Choroid plexus epithelial cell (primary cell): ENCODE measurements at regions not wholly inside any gene's neighbourhood (a gene's known extent, or its start where the extent isn't known, plus 50 kb on each side); places are given as distances from the start of the nearest gene placed in this dataset.

Experiments
- DNase-seq: peaks from one replicate; pipeline ENCODE4 v3.0.0-alpha.2; 2010; ENCODE audit warnings: low read depth
- H3K4me3 ChIP-seq: 2 replicates; pipeline ENCODE4 v1.5.1; 2011; ENCODE audit warnings: low read depth, mild to moderate bottlenecking, control low read depth, low read length, moderate library complexity
- TF ChIP-seq, protein P1 (sequence below): conservative IDR thresholded peaks from 2 replicates; pipeline ENCODE4 v1.5.1; 2011; ENCODE audit warnings: low read depth, mild to moderate bottlenecking, control low read depth, inconsistent platforms, low read length, moderate library complexity

DNA sequence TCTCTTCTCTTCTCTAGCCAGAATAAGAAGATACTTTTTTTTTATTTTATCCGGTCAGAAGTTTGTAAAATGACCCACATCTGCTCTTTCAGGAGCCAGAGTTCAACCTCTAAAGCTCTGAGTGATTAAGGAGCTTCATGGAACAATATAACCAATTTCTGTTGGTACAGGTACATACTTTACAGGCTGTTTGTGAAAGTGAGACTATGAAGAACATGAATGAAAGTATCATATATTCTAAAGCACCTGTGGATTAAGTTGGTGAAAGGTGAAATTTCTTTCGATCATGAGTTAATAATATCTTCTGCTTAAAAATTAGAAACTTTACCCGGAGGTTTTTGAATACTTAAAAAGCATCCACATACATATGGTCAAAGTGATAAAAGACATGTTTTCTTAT lies 65.2 kb downstream of the DMRT2 start:
- DNase-seq: no peak
- H3K4me3 ChIP-seq: no peak overlapping the region
- TF ChIP-seq, protein P1, sequence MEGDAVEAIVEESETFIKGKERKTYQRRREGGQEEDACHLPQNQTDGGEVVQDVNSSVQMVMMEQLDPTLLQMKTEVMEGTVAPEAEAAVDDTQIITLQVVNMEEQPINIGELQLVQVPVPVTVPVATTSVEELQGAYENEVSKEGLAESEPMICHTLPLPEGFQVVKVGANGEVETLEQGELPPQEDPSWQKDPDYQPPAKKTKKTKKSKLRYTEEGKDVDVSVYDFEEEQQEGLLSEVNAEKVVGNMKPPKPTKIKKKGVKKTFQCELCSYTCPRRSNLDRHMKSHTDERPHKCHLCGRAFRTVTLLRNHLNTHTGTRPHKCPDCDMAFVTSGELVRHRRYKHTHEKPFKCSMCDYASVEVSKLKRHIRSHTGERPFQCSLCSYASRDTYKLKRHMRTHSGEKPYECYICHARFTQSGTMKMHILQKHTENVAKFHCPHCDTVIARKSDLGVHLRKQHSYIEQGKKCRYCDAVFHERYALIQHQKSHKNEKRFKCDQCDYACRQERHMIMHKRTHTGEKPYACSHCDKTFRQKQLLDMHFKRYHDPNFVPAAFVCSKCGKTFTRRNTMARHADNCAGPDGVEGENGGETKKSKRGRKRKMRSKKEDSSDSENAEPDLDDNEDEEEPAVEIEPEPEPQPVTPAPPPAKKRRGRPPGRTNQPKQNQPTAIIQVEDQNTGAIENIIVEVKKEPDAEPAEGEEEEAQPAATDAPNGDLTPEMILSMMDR: no peak

DNA sequence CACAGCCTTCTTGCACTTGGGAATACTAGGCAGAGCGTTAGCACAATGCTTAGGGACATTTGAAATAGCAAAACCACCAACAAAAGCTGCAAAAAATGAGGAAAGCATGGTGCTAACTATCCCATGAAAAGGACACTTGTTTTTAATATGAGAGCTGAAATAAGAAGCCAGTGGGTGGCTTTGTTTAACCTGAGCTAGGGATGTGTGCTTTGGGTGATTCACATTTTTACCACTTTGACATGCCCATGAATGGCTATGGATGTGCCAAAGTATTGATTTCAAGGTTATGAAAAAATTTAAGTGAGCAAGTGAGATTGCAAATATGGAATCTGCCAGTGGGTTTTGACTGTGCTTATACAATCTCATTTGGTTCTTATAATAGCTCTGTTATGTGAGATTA lies 67.3 kb downstream of the DMRT2 start:
- H3K4me3 ChIP-seq: no peak overlapping the region
- no peak for DNase-seq
- TF ChIP-seq, protein P1: no peak

DNA sequence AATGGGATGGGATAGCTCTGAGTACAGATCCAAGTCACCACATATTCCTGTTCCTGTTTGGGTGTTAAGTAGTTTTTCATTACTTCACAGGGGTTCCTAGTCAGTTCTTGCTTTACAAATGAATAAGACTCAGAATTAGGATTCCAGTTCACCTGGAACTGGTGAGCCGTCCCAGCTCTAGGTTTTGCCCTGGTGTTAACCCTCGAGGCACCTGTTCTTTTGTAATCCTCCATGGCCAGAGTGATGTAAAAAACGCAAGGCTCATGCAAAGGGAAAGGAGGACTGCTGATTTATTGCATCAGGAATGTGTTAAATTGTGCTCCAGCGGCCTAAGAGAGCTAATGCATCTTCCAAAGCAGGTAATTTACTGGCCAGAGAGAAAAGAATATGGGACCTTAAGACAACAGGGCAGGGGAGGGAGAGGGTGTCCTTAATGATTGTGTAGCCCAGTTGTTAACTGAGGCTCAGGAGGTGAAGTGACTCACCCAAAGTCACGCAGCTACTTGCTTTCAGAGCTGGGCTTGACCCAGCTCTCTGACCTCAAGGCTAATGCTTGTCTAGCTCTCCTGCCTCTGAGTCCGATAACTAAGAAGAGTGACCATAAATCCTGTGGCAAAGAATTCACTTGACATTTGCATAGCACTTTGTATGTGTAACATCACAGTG lies 70.5 kb downstream of the DMRT2 start:
- DNase-seq: no peak
- no peak overlapping the region for H3K4me3 ChIP-seq
- TF ChIP-seq, protein P1: no peak

DNA sequence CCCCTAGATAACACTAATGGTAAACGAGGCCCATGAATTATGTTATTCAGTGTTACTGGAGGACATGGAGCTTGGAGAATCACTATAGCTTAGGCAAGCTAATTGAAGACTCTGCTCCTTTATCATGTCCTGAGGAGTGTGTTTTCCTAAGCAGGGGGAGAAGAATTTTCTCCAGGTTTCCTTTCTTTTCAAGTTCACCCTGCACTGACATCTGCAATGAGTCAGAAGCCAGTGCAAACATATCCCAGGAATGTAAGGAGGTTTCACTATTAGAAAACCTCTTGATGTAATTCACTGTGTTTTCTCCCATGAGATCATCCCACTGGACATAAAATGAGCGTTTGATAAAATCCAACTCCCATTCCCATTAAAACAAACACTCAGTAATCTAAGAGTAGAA lies 75.6 kb downstream of the DMRT2 start:
- DNase-seq: peak; percentile 1
- H3K4me3 ChIP-seq: no peak overlapping the region
- TF ChIP-seq, protein P1: no peak

DNA sequence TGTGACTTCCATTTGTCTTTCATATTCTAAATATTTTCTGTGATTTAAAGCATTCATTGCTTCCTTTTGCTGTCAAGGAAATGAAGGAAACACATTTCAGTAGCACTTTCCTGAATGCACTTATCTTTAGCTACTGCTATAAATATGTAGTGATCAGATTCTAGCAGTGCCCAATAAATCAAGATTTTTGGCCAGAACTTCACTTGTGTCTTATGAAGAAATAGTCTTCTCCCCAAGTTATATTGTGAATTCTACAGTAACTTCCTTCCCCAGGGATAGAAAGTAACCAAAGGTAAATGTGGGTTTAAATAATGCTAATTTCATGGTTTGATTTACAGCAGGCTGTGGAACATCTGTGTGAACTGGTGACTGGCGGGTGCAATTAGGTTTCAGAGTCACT lies 77.9 kb downstream of the DMRT2 start:
- TF ChIP-seq, protein P1: no peak
- no peak for DNase-seq

DNA sequence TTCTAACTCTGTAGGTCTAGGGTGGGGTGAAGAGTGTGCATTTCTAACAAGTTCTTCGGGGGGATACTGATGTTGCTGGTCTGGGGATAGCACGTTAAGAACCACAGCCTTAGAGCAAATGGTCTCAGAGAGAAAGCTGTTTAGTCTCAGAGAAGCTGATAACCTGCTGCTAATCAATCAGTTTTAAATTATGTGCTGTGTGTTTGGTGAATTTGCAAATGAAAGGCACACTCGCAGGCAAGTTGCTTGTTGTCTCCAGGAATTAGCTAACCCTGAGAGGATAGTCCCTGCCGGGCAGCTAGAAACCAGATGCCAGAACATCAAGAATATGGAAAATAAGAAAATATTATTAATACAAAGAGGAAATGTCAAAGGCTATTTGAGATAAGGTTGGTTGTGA lies 79.2 kb downstream of the DMRT2 start:
- TF ChIP-seq, protein P1: no peak
- H3K4me3 ChIP-seq: no peak overlapping the region
- no peak for DNase-seq

More for the DNA sequence above, 77.9 kb downstream of the DMRT2 start:
- H3K4me3 ChIP-seq: no peak overlapping the region

DNA sequence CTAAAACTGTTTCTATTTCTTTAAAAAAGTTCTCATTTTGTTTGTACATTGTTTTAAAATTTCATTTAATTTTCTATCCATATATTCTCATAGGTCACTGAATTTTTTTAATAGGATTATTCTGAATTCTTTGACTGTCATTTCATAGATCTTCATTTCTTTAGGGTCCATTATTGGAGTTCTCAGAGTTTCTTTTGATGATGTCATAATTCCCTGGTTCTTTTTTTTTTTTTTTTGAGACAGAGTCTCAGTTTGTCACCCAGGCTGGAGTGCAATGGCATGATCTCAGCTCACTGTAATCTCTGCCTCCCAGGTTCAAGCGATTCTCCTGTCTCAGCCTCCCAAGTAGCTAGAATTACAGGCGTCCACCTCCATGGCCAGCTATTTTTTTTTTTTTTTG lies 89.9 kb downstream of the DMRT2 start:
- TF ChIP-seq, protein P1: no peak
- DNase-seq: no peak

More for the DNA sequence above, 89.9 kb downstream of the DMRT2 start:
- no peak overlapping the region for H3K4me3 ChIP-seq
